HUES48 (cell line): ENCODE measurements at regions not wholly inside any gene's neighbourhood (a gene's known extent, or its start where the extent isn't known, plus 50 kb on each side); places are given as distances from the start of the nearest gene placed in this dataset.

Experiments used
- H3K27ac ChIP-seq: one replicate; pipeline ENCODE4 v1.7.0; 2013; ENCODE audit warnings: low read depth, low read length, inconsistent platforms
- H3K27me3 ChIP-seq: 2 replicates; pipeline ENCODE4 v1.6.1; 2013; ENCODE audit warnings: mild to moderate bottlenecking, low read length; ENCODE audit not compliant: control insufficient read depth, insufficient read depth
- H3K36me3 ChIP-seq: 2 replicates; pipeline ENCODE4 v1.6.1; 2013; ENCODE audit warnings: low read length; ENCODE audit not compliant: control insufficient read depth, insufficient read depth
- H3K4me1 ChIP-seq: 2 replicates; pipeline ENCODE4 v1.6.1; 2013; ENCODE audit warnings: mild to moderate bottlenecking, low read length; ENCODE audit not compliant: control insufficient read depth, insufficient read depth
- H3K4me3 ChIP-seq: 2 replicates; pipeline ENCODE4 v1.5.1; 2013; ENCODE audit warnings: mild to moderate bottlenecking, low read depth, low read length
- H3K9ac ChIP-seq: 2 replicates; pipeline ENCODE4 v1.6.1; 2013; ENCODE audit warnings: mild to moderate bottlenecking, low read depth, low read length, moderate library complexity
- H3K9me3 ChIP-seq: 2 replicates; pipeline ENCODE4 v1.6.1; 2013; ENCODE audit warnings: low read length; ENCODE audit not compliant: control insufficient read depth, insufficient read depth

- no peak overlapping the region for H3K4me3 ChIP-seq
- H3K4me1 ChIP-seq: no peaks in the 10 kb centered on the region
- H3K9me3 ChIP-seq: no peaks in the 10 kb centered on the region
- no peak overlapping the region for H3K9ac ChIP-seq
- no peak overlapping the region for H3K27ac ChIP-seq
- H3K27me3 ChIP-seq: no peaks in the 10 kb centered on the region
- H3K36me3 ChIP-seq: no peaks in the 10 kb centered on the region
Observed at GRCh38 chr15:35771746-35772442, 225.9 kb upstream of the DPH6 start.

- H3K4me3 ChIP-seq: no peak overlapping the region
- no peak overlapping the region for H3K27ac ChIP-seq
- no peaks in the 10 kb centered on the region for H3K4me1 ChIP-seq
- H3K36me3 ChIP-seq: no peaks in the 10 kb centered on the region
- no peaks in the 10 kb centered on the region for H3K27me3 ChIP-seq
- H3K9me3 ChIP-seq: no peaks in the 10 kb centered on the region
- H3K9ac ChIP-seq: no peak overlapping the region
Observed at GRCh38 chr15:35774653-35775052, 228.7 kb upstream of the DPH6 start.

- no peak overlapping the region for H3K27ac ChIP-seq
- H3K9ac ChIP-seq: no peak overlapping the region
- no peaks in the 10 kb centered on the region for H3K27me3 ChIP-seq
- H3K4me3 ChIP-seq: no peak overlapping the region
- no peaks in the 10 kb centered on the region for H3K4me1 ChIP-seq
- H3K9me3 ChIP-seq: no peaks in the 10 kb centered on the region
- H3K36me3 ChIP-seq: no peaks in the 10 kb centered on the region
Observed at GRCh38 chr15:35775471-35775870, 229.5 kb upstream of the DPH6 start.

GRCh38 chr15:35777061-35777460 lies 231.1 kb upstream of the DPH6 start:
- Histone ChIP-seq H3K9me3 (no peaks in the 10 kb centered on the region), H3K27me3 (no peaks in the 10 kb centered on the region), H3K36me3 (no peaks in the 10 kb centered on the region), H3K4me1 (no peaks in the 10 kb centered on the region), H3K4me3 (no peak overlapping the region), H3K27ac (no peak overlapping the region), H3K9ac (no peak overlapping the region)

GRCh38 chr15:35783203-35783602 lies 237.2 kb upstream of the DPH6 start:
- 0 out of 2 replicates have a peak, but pooled peaks cover 4% of the 10 kb centered on the region for H3K4me1 ChIP-seq
- no peak overlapping the region for H3K27ac ChIP-seq
- no peaks in the 10 kb centered on the region for H3K36me3 ChIP-seq
- H3K4me3 ChIP-seq: no peak overlapping the region
- H3K9me3 ChIP-seq: no peaks in the 10 kb centered on the region
- H3K27me3 ChIP-seq: no peaks in the 10 kb centered on the region
- H3K9ac ChIP-seq: no peak overlapping the region

GRCh38 chr15:35784745-35785144 lies 238.8 kb upstream of the DPH6 start:
- no peak overlapping the region for H3K4me3 ChIP-seq
- H3K9ac ChIP-seq: no peak overlapping the region
- no peak overlapping the region for H3K27ac ChIP-seq
- H3K36me3 ChIP-seq: no peaks in the 10 kb centered on the region
- H3K4me1 ChIP-seq: 0 out of 2 replicates have a peak, but pooled peaks cover 4% of the 10 kb centered on the region
- H3K27me3 ChIP-seq: no peaks in the 10 kb centered on the region
- no peaks in the 10 kb centered on the region for H3K9me3 ChIP-seq

GRCh38 chr15:35810007-35810406 lies 264.0 kb upstream of the DPH6 start:
- Histone ChIP-seq H3K27ac (no peak overlapping the region), H3K36me3 (no peaks in the 10 kb centered on the region), H3K9me3 (no peaks in the 10 kb centered on the region), H3K9ac (no peak overlapping the region), H3K4me3 (no peak overlapping the region), H3K4me1 (no peaks in the 10 kb centered on the region), H3K27me3 (no peaks in the 10 kb centered on the region)

- Histone ChIP-seq H3K9me3 (no peaks in the 10 kb centered on the region), H3K4me3 (no peak overlapping the region), H3K36me3 (no peaks in the 10 kb centered on the region), H3K27ac (no peak overlapping the region), H3K27me3 (no peaks in the 10 kb centered on the region), H3K9ac (no peak overlapping the region), H3K4me1 (no peaks in the 10 kb centered on the region)
Observed at GRCh38 chr15:35813573-35813972, 267.6 kb upstream of the DPH6 start.

- Histone ChIP-seq H3K9ac (no peak overlapping the region), H3K36me3 (no peaks in the 10 kb centered on the region), H3K4me1 (no peaks in the 10 kb centered on the region), H3K4me3 (no peak overlapping the region), H3K27me3 (no peaks in the 10 kb centered on the region), H3K27ac (no peak overlapping the region), H3K9me3 (no peaks in the 10 kb centered on the region)
Observed at GRCh38 chr15:35818846-35819245, 272.9 kb upstream of the DPH6 start.

- Histone ChIP-seq H3K36me3 (no peaks in the 10 kb centered on the region), H3K4me3 (no peak overlapping the region), H3K27me3 (no peaks in the 10 kb centered on the region), H3K9me3 (no peaks in the 10 kb centered on the region), H3K27ac (no peak overlapping the region), H3K9ac (no peak overlapping the region), H3K4me1 (no peaks in the 10 kb centered on the region)
Observed at GRCh38 chr15:35822153-35822552, 276.2 kb upstream of the DPH6 start.

GRCh38 chr15:35827141-35827540 lies 281.2 kb upstream of the DPH6 start:
- Histone ChIP-seq H3K9ac (no peak overlapping the region), H3K4me3 (no peak overlapping the region), H3K4me1 (no peaks in the 10 kb centered on the region), H3K36me3 (no peaks in the 10 kb centered on the region), H3K9me3 (no peaks in the 10 kb centered on the region), H3K27ac (no peak overlapping the region), H3K27me3 (no peaks in the 10 kb centered on the region)
